Endodermal cell (in vitro differentiated cells): ENCODE measurements at regions not wholly inside any gene's neighbourhood (a gene's known extent, or its start where the extent isn't known, plus 50 kb on each side); places are given as distances from the start of the nearest gene placed in this dataset.

ENCODE experiments used
- DNase-seq: peaks from one replicate; pipeline ENCODE4 v3.0.0-alpha.2; 2017
- H3K27ac ChIP-seq: 2 replicates; pipeline ENCODE4 v1.5.1; 2013; ENCODE audit warnings: mild to moderate bottlenecking, low read depth, low read length, moderate library complexity
- H3K27me3 ChIP-seq: 2 replicates; pipeline ENCODE4 v1.6.1; 2013; ENCODE audit warnings: mild to moderate bottlenecking, low read length, moderate library complexity; ENCODE audit not compliant: insufficient read depth, control insufficient read depth, poor library complexity, severe bottlenecking
- H3K36me3 ChIP-seq: 2 replicates; pipeline ENCODE4 v1.7.0; 2013; ENCODE audit warnings: mild to moderate bottlenecking, low read length, moderate library complexity; ENCODE audit not compliant: control insufficient read depth, insufficient read depth
- H3K4me1 ChIP-seq: one replicate; pipeline ENCODE4 v1.7.0; 2013; ENCODE audit warnings: low read length; ENCODE audit not compliant: control insufficient read depth, insufficient read depth
- H3K4me3 ChIP-seq: 2 replicates; pipeline ENCODE4 v1.5.1; 2013; ENCODE audit warnings: mild to moderate bottlenecking, low read length, moderate library complexity
- H3K9ac ChIP-seq: 2 replicates; pipeline ENCODE4 v1.6.1; 2013; ENCODE audit warnings: mild to moderate bottlenecking, low read length, moderate library complexity; ENCODE audit not compliant: poor library complexity, severe bottlenecking; ENCODE audit errors: extremely low read depth
- H3K9me3 ChIP-seq: 2 replicates; pipeline ENCODE4 v1.6.1; 2013; ENCODE audit warnings: mild to moderate bottlenecking, low read length, moderate library complexity; ENCODE audit not compliant: control insufficient read depth
- H3K27ac Mint-ChIP-seq: 2 replicates; pipeline ENCODE4 v1.8.0; 2020; ENCODE audit warnings: mixed read lengths
- H3K27me3 Mint-ChIP-seq: 2 replicates; pipeline ENCODE4 v1.8.0; 2021; ENCODE audit warnings: mild to moderate bottlenecking, mixed read lengths; ENCODE audit not compliant: insufficient read depth
- H3K36me3 Mint-ChIP-seq: 2 replicates; pipeline ENCODE4 v1.8.0; 2020; ENCODE audit warnings: low read depth, mixed read lengths
- H3K4me1 Mint-ChIP-seq: 2 replicates; pipeline ENCODE4 v1.8.0; 2020; ENCODE audit warnings: mixed read lengths
- H3K4me3 Mint-ChIP-seq: 2 replicates; pipeline ENCODE4 v1.8.0; 2020; ENCODE audit warnings: mild to moderate bottlenecking, moderate library complexity, mixed read lengths
- H3K9me3 Mint-ChIP-seq: 2 replicates; pipeline ENCODE4 v1.8.0; 2020; ENCODE audit warnings: mild to moderate bottlenecking, mixed read lengths
- CTCF ChIP-seq: fragments of 200-600 bp; sonication (generic); conservative IDR thresholded peaks from 2 replicates; pipeline ENCODE4 v1.5.0; 2021; ENCODE audit warnings: antibody characterized with exemption, mild to moderate bottlenecking
- WGBS, 2 experiments: methylation state at CpG; one replicate each; pipeline versions ENCODE4 v1.1.5 to v1.1.7; 2013; ENCODE audit warnings: missing lambda C conversion rate in 2 of 2, mixed read lengths in 1 of 2; ENCODE audit not compliant: insufficient coverage in 1 of 2, insufficient read length in 1 of 2; 5-methylcytosine and 5-hydroxymethylcytosine counted together

- no peaks in the 10 kb centered on the region for H3K9me3 ChIP-seq
- H3K4me1 Mint-ChIP-seq = peaks cover 2% of the 10 kb centered on the region
- H3K9ac ChIP-seq = no peak overlapping the region
- no peak overlapping the region for H3K27ac ChIP-seq
- no peaks in the 10 kb centered on the region for H3K36me3 ChIP-seq
- no peak for TF ChIP-seq CTCF
- H3K4me3 Mint-ChIP-seq = no peak overlapping the region
- H3K4me1 ChIP-seq = no peaks in the 10 kb centered on the region
- 91 to 92% methylated on average over 12 to 14 of the region's 14 CpGs for WGBS, 2 experiments
- DNase-seq = no peak
- no peaks in the 10 kb centered on the region for H3K27me3 Mint-ChIP-seq
- no peaks in the 10 kb centered on the region for H3K9me3 Mint-ChIP-seq
- H3K4me3 ChIP-seq = no peak overlapping the region
- H3K27me3 ChIP-seq = no peaks in the 10 kb centered on the region
- no peak overlapping the region for H3K27ac Mint-ChIP-seq
- H3K36me3 Mint-ChIP-seq = no peaks in the 10 kb centered on the region
These were observed 51.0 kb upstream of the SORCS2 start for GRCh38 chr4:7141151-7141834.

GRCh38 chr4:7140692-7141069, 51.7 kb upstream of the SORCS2 start:
- Mint-ChIP-seq H3K4me1 (peaks cover 5% of the 10 kb centered on the region), H3K36me3 (no peaks in the 10 kb centered on the region), H3K4me3 (no peak overlapping the region), H3K27ac (no peak overlapping the region), H3K9me3 (no peaks in the 10 kb centered on the region), H3K27me3 (no peaks in the 10 kb centered on the region)
- no peak for DNase-seq
- Histone ChIP-seq H3K27me3 (no peaks in the 10 kb centered on the region), H3K9ac (no peak overlapping the region), H3K27ac (no peak overlapping the region), H3K4me1 (no peaks in the 10 kb centered on the region), H3K9me3 (no peaks in the 10 kb centered on the region), H3K36me3 (no peaks in the 10 kb centered on the region), H3K4me3 (no peak overlapping the region)
- 89 to 100% methylated on average over 3 to 8 of the region's 8 CpGs for WGBS, 2 experiments
- TF ChIP-seq CTCF = no peak

- DNase-seq = no peak
- Mint-ChIP-seq H3K9me3 (no peaks in the 10 kb centered on the region), H3K4me3 (no peak overlapping the region), H3K4me1 (peaks cover 5% of the 10 kb centered on the region), H3K36me3 (no peaks in the 10 kb centered on the region), H3K27ac (no peak overlapping the region), H3K27me3 (no peaks in the 10 kb centered on the region)
- no peak for TF ChIP-seq CTCF
- Histone ChIP-seq H3K27ac (no peak overlapping the region), H3K9ac (no peak overlapping the region), H3K27me3 (no peaks in the 10 kb centered on the region), H3K4me3 (no peak overlapping the region), H3K36me3 (no peaks in the 10 kb centered on the region), H3K9me3 (no peaks in the 10 kb centered on the region), H3K4me1 (no peaks in the 10 kb centered on the region)
- WGBS, 2 experiments = 86 to 95% methylated on average over 8 to 11 of the region's 11 CpGs
These were observed 52.2 kb upstream of the SORCS2 start for GRCh38 chr4:7140062-7140691.
